GM23248 (cell line): ENCODE measurements at regions not wholly inside any gene's neighbourhood (a gene's known extent, or its start where the extent isn't known, plus 50 kb on each side); places are given as distances from the start of the nearest gene placed in this dataset.

Experiments used
- DNase-seq: peaks from one replicate; pipeline ENCODE4 v3.0.0-alpha.2; 2015
- H2AFZ ChIP-seq: fragments of 200-600 bp; sonication (generic); 2 replicates; pipeline ENCODE4 v1.6.1; 2016; ENCODE audit warnings: antibody characterized with exemption
- H3F3A ChIP-seq: fragments of 200-600 bp; sonication (generic); 2 replicates; pipeline ENCODE4 v1.6.1; 2016; ENCODE audit warnings: mild to moderate bottlenecking, antibody characterized with exemption, mixed run types; ENCODE audit not compliant: insufficient read depth
- H3K27ac ChIP-seq: fragments of 200-600 bp; sonication (generic); 2 replicates; pipeline ENCODE4 v1.5.1; 2016; ENCODE audit warnings: mild to moderate bottlenecking
- H3K27me3 ChIP-seq: fragments of 200-600 bp; sonication (generic); replicated peaks from 2 replicates; pipeline ENCODE4 v1.6.1; 2016; ENCODE audit warnings: mild to moderate bottlenecking; ENCODE audit not compliant: insufficient read depth
- H3K36me3 ChIP-seq: fragments of 200-600 bp; sonication (generic); 2 replicates; pipeline ENCODE4 v1.6.1; 2016; ENCODE audit warnings: low read depth, mild to moderate bottlenecking
- H3K4me1 ChIP-seq: fragments of 200-600 bp; sonication (generic); 2 replicates; pipeline ENCODE4 v1.6.1; 2016; ENCODE audit warnings: mild to moderate bottlenecking; ENCODE audit not compliant: insufficient read depth
- H3K4me2 ChIP-seq: fragments of 200-600 bp; sonication (generic); one replicate; pipeline ENCODE4 v1.6.1; 2016; ENCODE audit warnings: mild to moderate bottlenecking; ENCODE audit not compliant: unreplicated experiment
- H3K4me3 ChIP-seq: fragments of 200-600 bp; sonication (generic); 2 replicates; pipeline ENCODE4 v1.5.1; 2016; ENCODE audit warnings: mild to moderate bottlenecking
- H3K79me2 ChIP-seq: fragments of 200-600 bp; sonication (generic); 2 replicates; pipeline ENCODE4 v1.6.1; 2016; ENCODE audit warnings: mild to moderate bottlenecking; ENCODE audit not compliant: insufficient read depth
- H3K9ac ChIP-seq: fragments of 200-600 bp; sonication (generic); 2 replicates; pipeline ENCODE4 v1.6.1; 2016; ENCODE audit warnings: mild to moderate bottlenecking
- H3K9me2 ChIP-seq: fragments of 200-600 bp; sonication (generic); 2 replicates; pipeline ENCODE4 v1.6.1; 2016; ENCODE audit warnings: mixed run types, mild to moderate bottlenecking, moderate library complexity; ENCODE audit not compliant: insufficient read depth
- H3K9me3 ChIP-seq: fragments of 200-600 bp; sonication (generic); one replicate; pipeline ENCODE4 v1.6.1; 2017; ENCODE audit warnings: low read depth
- H4K20me1 ChIP-seq: fragments of 200-600 bp; sonication (generic); 2 replicates; pipeline ENCODE4 v1.6.0; 2016; ENCODE audit not compliant: insufficient read depth
- EZH2 ChIP-seq: fragments of 200-600 bp; sonication (generic); IDR thresholded peaks from 2 replicates; pipeline ENCODE4 v1.6.1; 2018; ENCODE audit warnings: antibody characterized with exemption, mild to moderate bottlenecking; ENCODE audit not compliant: insufficient read depth, poor library complexity, severe bottlenecking
- EZH2phosphoT487 ChIP-seq: fragments of 200-600 bp; sonication (generic); IDR thresholded peaks from 2 replicates; pipeline ENCODE4 v1.6.1; 2018; ENCODE audit warnings: antibody characterized with exemption, moderate library complexity, mild to moderate bottlenecking, low read depth; ENCODE audit not compliant: insufficient read depth
- WGBS, 2 experiments: methylation state at CpG; one replicate each; pipeline ENCODE4 v1.1.6; 2015 to 2017; ENCODE audit warnings: low lambda C conversion rate in 2 of 2, low coverage in 1 of 2; ENCODE audit errors: missing lambda C conversion rate in 2 of 2; 5-methylcytosine and 5-hydroxymethylcytosine counted together
- in situ Hi-C: fragments of 300-500 bp; cut with MboI; formaldehyde crosslinking; loops from 2 replicates; pipeline ENCODE4 v1.15.0; 2020

DNA sequence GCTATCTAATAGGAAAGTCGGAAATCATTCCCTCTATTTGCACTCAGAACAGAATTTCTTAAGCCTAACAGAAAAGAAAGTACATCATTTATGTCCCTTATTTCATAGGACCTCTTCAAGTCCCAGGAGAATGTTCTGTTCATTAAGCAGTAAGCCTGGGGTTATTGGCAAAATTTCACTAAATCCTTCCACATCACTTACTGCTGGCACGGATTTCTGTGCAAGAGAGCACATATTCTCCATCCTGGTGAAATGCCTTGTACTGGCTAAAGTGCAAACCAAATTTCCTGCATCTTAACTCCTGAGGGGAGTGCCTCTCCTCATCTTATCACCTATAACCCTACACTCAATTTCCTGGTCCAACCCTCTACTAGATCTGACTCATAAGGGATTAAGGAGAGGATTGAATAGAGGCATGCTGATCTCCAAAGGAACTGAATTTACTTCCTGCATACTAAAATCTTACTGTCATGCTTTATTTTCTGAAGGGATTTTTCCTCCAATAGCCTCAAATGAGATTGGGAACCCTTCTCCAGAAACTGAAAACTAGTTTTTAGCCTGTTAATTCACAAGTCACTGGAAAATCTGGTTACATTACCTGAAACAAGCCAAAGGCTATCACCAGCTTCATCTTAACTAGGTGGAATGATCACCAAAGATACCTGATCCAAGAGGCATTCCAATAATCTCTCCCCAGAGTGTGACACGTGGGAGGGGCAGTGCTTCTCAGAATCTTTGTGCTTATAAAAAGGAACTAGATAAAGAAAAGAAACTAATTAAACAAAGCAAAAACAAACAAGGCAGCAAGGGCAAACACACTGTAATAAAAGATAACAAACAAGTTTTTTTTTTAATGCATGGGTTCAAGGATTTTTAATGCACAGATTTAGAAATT, 311.1 kb downstream of the NR4A2 start:
- H2AFZ ChIP-seq: no peak overlapping the region
- DNase-seq: no peak

DNA sequence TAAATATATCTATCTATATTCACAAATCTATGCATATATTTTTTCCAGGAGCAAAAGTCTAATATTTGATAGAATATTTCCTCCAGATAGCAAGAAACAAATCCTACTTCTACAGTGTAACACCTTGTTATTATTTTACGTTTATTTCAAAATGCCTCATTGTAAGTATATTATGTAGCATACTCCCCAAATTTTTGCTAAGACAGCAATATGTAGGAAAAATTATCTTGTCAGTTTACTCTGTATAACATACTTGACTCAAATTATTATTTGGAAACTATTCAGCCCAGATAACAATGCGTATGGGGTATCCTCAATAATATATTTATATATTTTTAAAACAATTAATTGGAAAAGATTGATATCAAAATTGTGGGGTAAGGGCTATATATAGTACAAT, 313.2 kb downstream of the NR4A2 start:
- 63 to 69% methylated on average over 2 of the region's 2 CpGs for WGBS, 2 experiments
- TF ChIP-seq EZH2phosphoT487: no peak
- no peak for TF ChIP-seq EZH2

More for the DNA sequence above, 311.1 kb downstream of the NR4A2 start:
- H3K4me3 ChIP-seq: no peak overlapping the region
- H3K9ac ChIP-seq: no peak overlapping the region
- no peaks in the 10 kb centered on the region for H3K79me2 ChIP-seq
- in situ Hi-C loops: no loop called here
- no peaks in the 10 kb centered on the region for H3K9me2 ChIP-seq
- H3K4me1 ChIP-seq: no peaks in the 10 kb centered on the region
- H4K20me1 ChIP-seq: no peaks in the 10 kb centered on the region
- 16 to 19% methylated on average over 3 of the region's 3 CpGs for WGBS, 2 experiments
- TF ChIP-seq EZH2 (no peak), EZH2phosphoT487 (no peak)
- H3K4me2 ChIP-seq: no peak overlapping the region
- H3K27ac ChIP-seq: no peak overlapping the region
- H3F3A ChIP-seq: no peaks in the 10 kb centered on the region
- no peaks in the 10 kb centered on the region for H3K27me3 ChIP-seq
- no peaks in the 10 kb centered on the region for H3K36me3 ChIP-seq
- H3K9me3 ChIP-seq: no peaks in the 10 kb centered on the region

DNA sequence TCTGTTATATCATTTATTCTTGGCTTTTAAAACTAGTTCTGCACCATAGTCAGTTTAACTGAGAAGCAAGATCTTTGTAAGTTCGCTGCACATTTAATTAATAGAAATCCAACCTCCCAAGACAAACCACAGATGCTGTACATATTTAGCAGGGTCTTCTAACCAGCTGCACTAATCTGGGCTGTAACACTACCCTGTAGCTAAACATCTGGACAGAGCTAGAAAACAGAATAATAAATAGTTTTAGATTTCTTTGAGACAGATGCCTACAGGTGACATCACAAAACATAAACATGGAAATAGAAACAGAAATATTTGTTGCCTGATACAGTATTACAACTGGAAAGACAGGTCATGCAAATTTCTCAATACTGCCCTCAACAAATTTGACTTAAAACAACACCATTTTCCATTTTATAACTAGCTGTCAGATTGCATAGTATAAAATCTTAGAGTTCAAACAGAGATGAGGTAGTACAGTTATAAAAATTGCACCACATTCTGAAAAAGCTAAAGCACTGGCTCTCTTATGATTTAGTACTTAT, 315.1 kb downstream of the NR4A2 start:
- Histone ChIP-seq H3K9me2 (no peaks in the 10 kb centered on the region), H3K36me3 (no peaks in the 10 kb centered on the region), H3K27me3 (no peaks in the 10 kb centered on the region), H4K20me1 (no peaks in the 10 kb centered on the region), H3K4me1 (no peaks in the 10 kb centered on the region), H3K27ac (no peak overlapping the region), H3F3A (no peaks in the 10 kb centered on the region), H2AFZ (no peak overlapping the region), H3K9me3 (no peaks in the 10 kb centered on the region), H3K4me3 (no peak overlapping the region), H3K4me2 (no peak overlapping the region), H3K9ac (no peak overlapping the region), H3K79me2 (no peaks in the 10 kb centered on the region)
- in situ Hi-C loops: no loop called here
- TF ChIP-seq EZH2 (no peak), EZH2phosphoT487 (no peak)
- 2 to 11% methylated on average over 1 of the region's 1 CpG for WGBS, 2 experiments
- no peak for DNase-seq

More for the DNA sequence above, 313.2 kb downstream of the NR4A2 start:
- no peaks in the 10 kb centered on the region for H3K4me1 ChIP-seq
- no peaks in the 10 kb centered on the region for H3K9me3 ChIP-seq
- H3K27ac ChIP-seq: no peak overlapping the region
- no peaks in the 10 kb centered on the region for H3K79me2 ChIP-seq
- in situ Hi-C loops: no loop called here
- no peaks in the 10 kb centered on the region for H3K36me3 ChIP-seq
- no peak overlapping the region for H2AFZ ChIP-seq
- no peaks in the 10 kb centered on the region for H4K20me1 ChIP-seq
- H3K4me2 ChIP-seq: no peak overlapping the region
- H3K27me3 ChIP-seq: no peaks in the 10 kb centered on the region
- no peaks in the 10 kb centered on the region for H3K9me2 ChIP-seq
- H3F3A ChIP-seq: no peaks in the 10 kb centered on the region
- no peak overlapping the region for H3K9ac ChIP-seq
- H3K4me3 ChIP-seq: no peak overlapping the region
- DNase-seq: no peak

- 19 to 20% methylated on average over 2 of the region's 2 CpGs for WGBS, 2 experiments
- no peak overlapping the region for H3K9ac ChIP-seq
- no peaks in the 10 kb centered on the region for H3K4me1 ChIP-seq
- H4K20me1 ChIP-seq: no peaks in the 10 kb centered on the region
- no peak overlapping the region for H3K4me3 ChIP-seq
- TF ChIP-seq EZH2phosphoT487: no peak
- no peak for TF ChIP-seq EZH2
- H3K9me3 ChIP-seq: no peaks in the 10 kb centered on the region
- no peak overlapping the region for H3K4me2 ChIP-seq
- no peaks in the 10 kb centered on the region for H3K9me2 ChIP-seq
- in situ Hi-C loops: no loop called here
- no peaks in the 10 kb centered on the region for H3K27me3 ChIP-seq
- no peak overlapping the region for H2AFZ ChIP-seq
- no peak overlapping the region for H3K27ac ChIP-seq
- no peaks in the 10 kb centered on the region for H3F3A ChIP-seq
- DNase-seq: no peak
- H3K79me2 ChIP-seq: no peaks in the 10 kb centered on the region
- H3K36me3 ChIP-seq: no peaks in the 10 kb centered on the region
These were observed 323.2 kb downstream of the NR4A2 start for GRCh38 chr2:156009293-156009692.
